Ishikawa (cell line): ENCODE measurements at regions not wholly inside any gene's neighbourhood (a gene's known extent, or its start where the extent isn't known, plus 50 kb on each side); places are given as distances from the start of the nearest gene placed in this dataset.

Source experiments
- EGR1 ChIP-seq: IDR thresholded peaks from 2 replicates; pipeline ENCODE4 v1.6.1; 2012
- EP300 ChIP-seq: IDR thresholded peaks from 2 replicates; pipeline ENCODE4 v1.6.1; 2012; ENCODE audit warnings: borderline replicate concordance
- FOXM1 ChIP-seq: IDR thresholded peaks from 2 replicates; pipeline ENCODE4 v1.6.1; 2012; ENCODE audit warnings: low read depth, borderline replicate concordance
- MAX ChIP-seq: IDR thresholded peaks from 2 replicates; pipeline ENCODE4 v1.6.1; 2012
- RAD21 ChIP-seq: IDR thresholded peaks from 2 replicates; pipeline ENCODE4 v1.6.1; 2012; ENCODE audit warnings: low read depth
- REST ChIP-seq: IDR thresholded peaks from 2 replicates; pipeline ENCODE4 v1.6.1; 2012; ENCODE audit warnings: low read depth, mild to moderate bottlenecking
- TAF1 ChIP-seq: IDR thresholded peaks from 2 replicates; pipeline ENCODE4 v1.6.1; 2012; ENCODE audit warnings: low read depth, mild to moderate bottlenecking
- TCF12 ChIP-seq: IDR thresholded peaks from 2 replicates; pipeline ENCODE4 v1.6.1; 2012; ENCODE audit warnings: low read depth
- TEAD4 ChIP-seq: IDR thresholded peaks from 2 replicates; pipeline ENCODE4 v1.6.1; 2012
- YY1 ChIP-seq: IDR thresholded peaks from 2 replicates; pipeline ENCODE4 v1.6.1; 2012; ENCODE audit warnings: low read depth

- TF ChIP-seq YY1: no peak
- TF ChIP-seq EP300: no peak
- no peak for TF ChIP-seq REST
- no peak for TF ChIP-seq RAD21
- no peak for TF ChIP-seq FOXM1
- no peak for TF ChIP-seq TEAD4
- no peak for TF ChIP-seq TAF1
- no peak for TF ChIP-seq EGR1
- TF ChIP-seq MAX: no peak
- TF ChIP-seq TCF12: no peak
These were observed 126.2 kb downstream of the TMEM18 start for GRCh38 chr2:550860-551567.
